WTC11 (cell line): ENCODE measurements at regions not wholly inside any gene's neighbourhood (a gene's known extent, or its start where the extent isn't known, plus 50 kb on each side); places are given as distances from the start of the nearest gene placed in this dataset.

ENCODE experiments used
- ATAC-seq: fragments of 200-7000 bp; cut with Tn5 transposase; 2 replicates; pipeline ENCODE4 v1.10.0; 2021; ENCODE audit warnings: mild to moderate bottlenecking, moderate library complexity
- CTCF ChIA-PET: fragments of 300-600 bp; sonication (Branson Sonifier 250); formaldehyde crosslinking; loops from one replicate; lab custom pipeline; 2021; ENCODE audit warnings: antibody characterized with exemption; lab: Charles Lee
- POLR2A ChIA-PET: fragments of 350-600 bp; sonication (Branson Sonifier 250); formaldehyde crosslinking; loops from one replicate; lab custom pipeline; 2021; ENCODE audit warnings: antibody characterized with exemption; lab: Charles Lee
- DNase-seq: peaks from one replicate; pipeline ENCODE4 v3.0.0; 2021; ENCODE audit warnings: low spot score
- H3K27ac Mint-ChIP-seq: 2 replicates; pipeline ENCODE4 v1.8.0; 2021; ENCODE audit warnings: mixed read lengths
- H3K27me3 Mint-ChIP-seq: 2 replicates; pipeline ENCODE4 v1.8.0; 2021; ENCODE audit warnings: low read depth, mild to moderate bottlenecking, moderate library complexity, mixed read lengths
- H3K36me3 Mint-ChIP-seq: 2 replicates; pipeline ENCODE4 v1.8.0; 2021; ENCODE audit warnings: mixed read lengths
- H3K4me1 Mint-ChIP-seq: 2 replicates; pipeline ENCODE4 v1.8.0; 2022; ENCODE audit warnings: mixed read lengths
- H3K4me3 Mint-ChIP-seq: 2 replicates; pipeline ENCODE4 v1.8.0; 2021; ENCODE audit warnings: mild to moderate bottlenecking, moderate library complexity, mixed read lengths
- H3K9me3 Mint-ChIP-seq: 2 replicates; pipeline ENCODE4 v1.8.0; 2021; ENCODE audit warnings: mixed read lengths
- ARID4B ChIP-seq: sonication (generic); formaldehyde crosslinking; IDR thresholded peaks from 2 replicates; pipeline ENCODE4 v1.8.0; 2023; ENCODE audit warnings: missing genetic modification reagents, mild to moderate bottlenecking, borderline replicate concordance
- ATF3 ChIP-seq: sonication (generic); formaldehyde crosslinking; conservative IDR thresholded peaks from 2 replicates; pipeline ENCODE4 v1.8.1; 2022; ENCODE audit warnings: mild to moderate bottlenecking, missing genetic modification reagents
- FOXK1 ChIP-seq: sonication (generic); formaldehyde crosslinking; IDR thresholded peaks from 2 replicates; pipeline ENCODE4 v1.8.0; 2022; ENCODE audit warnings: mild to moderate bottlenecking, moderate library complexity, missing genetic modification reagents
- GRHL2 ChIP-seq: fragments of 250-450 bp; sonication (Bioruptor Pico); IDR thresholded peaks from 2 replicates; pipeline ENCODE4 v1.8.0; 2022; ENCODE audit warnings: mild to moderate bottlenecking, moderate library complexity; ENCODE audit not compliant: insufficient replicate concordance, severe bottlenecking
- IRF2 ChIP-seq: sonication (generic); formaldehyde crosslinking; IDR thresholded peaks from 2 replicates; pipeline ENCODE4 v1.8.0; 2022; ENCODE audit warnings: low read depth, missing genetic modification reagents, borderline replicate concordance
- JUN ChIP-seq: sonication (generic); formaldehyde crosslinking; IDR thresholded peaks from 2 replicates; pipeline ENCODE4 v1.8.0; 2023; ENCODE audit warnings: mild to moderate bottlenecking, missing genetic modification reagents
- RORB ChIP-seq: fragments of 250-450 bp; sonication (Bioruptor Pico); IDR thresholded peaks from 2 replicates; pipeline ENCODE4 v1.9.0; 2021; ENCODE audit warnings: mild to moderate bottlenecking
- TEAD4 ChIP-seq: sonication (generic); formaldehyde crosslinking; IDR thresholded peaks from 2 replicates; pipeline ENCODE4 v1.8.0; 2022; ENCODE audit warnings: mild to moderate bottlenecking, missing genetic modification reagents
- ZNF396 ChIP-seq: fragments of 250-450 bp; sonication (Bioruptor Pico); IDR thresholded peaks from 2 replicates; pipeline ENCODE4 v1.8.0; 2021; ENCODE audit warnings: mild to moderate bottlenecking, moderate library complexity, borderline replicate concordance
- ZNF416 ChIP-seq: fragments of 250-450 bp; sonication (Bioruptor Pico); IDR thresholded peaks from 2 replicates; pipeline ENCODE4 v1.9.0; 2021; ENCODE audit warnings: mild to moderate bottlenecking, inconsistent platforms
- ZNF423 ChIP-seq: fragments of 250-450 bp; sonication (Bioruptor Pico); IDR thresholded peaks from 2 replicates; pipeline ENCODE4 v2.1.2; 2022; ENCODE audit warnings: mild to moderate bottlenecking, moderate library complexity
- ZSCAN18 ChIP-seq: fragments of 250-450 bp; sonication (Bioruptor Pico); IDR thresholded peaks from 2 replicates; pipeline ENCODE4 v2.1.2; 2022; ENCODE audit warnings: mild to moderate bottlenecking, moderate library complexity
- TF ChIP-seq, protein P1 (sequence below): sonication (generic); formaldehyde crosslinking; IDR thresholded peaks from 2 replicates; pipeline ENCODE4 v1.8.0; 2022; ENCODE audit warnings: mild to moderate bottlenecking, missing genetic modification reagents
- TF ChIP-seq, protein P2 (sequence below): sonication (generic); formaldehyde crosslinking; IDR thresholded peaks from 2 replicates; pipeline ENCODE4 v1.8.1; 2023; ENCODE audit warnings: mild to moderate bottlenecking, missing genetic modification reagents, moderate library complexity
- TF ChIP-seq, protein P3 (sequence below): fragments of 250-450 bp; sonication (Bioruptor Pico); IDR thresholded peaks from 2 replicates; pipeline ENCODE4 v1.9.0; 2021; ENCODE audit warnings: mild to moderate bottlenecking
- TF ChIP-seq, protein P4 (sequence below): sonication (generic); formaldehyde crosslinking; IDR thresholded peaks from 2 replicates; pipeline ENCODE4 v1.8.0; 2022; ENCODE audit warnings: missing genetic modification reagents

DNA sequence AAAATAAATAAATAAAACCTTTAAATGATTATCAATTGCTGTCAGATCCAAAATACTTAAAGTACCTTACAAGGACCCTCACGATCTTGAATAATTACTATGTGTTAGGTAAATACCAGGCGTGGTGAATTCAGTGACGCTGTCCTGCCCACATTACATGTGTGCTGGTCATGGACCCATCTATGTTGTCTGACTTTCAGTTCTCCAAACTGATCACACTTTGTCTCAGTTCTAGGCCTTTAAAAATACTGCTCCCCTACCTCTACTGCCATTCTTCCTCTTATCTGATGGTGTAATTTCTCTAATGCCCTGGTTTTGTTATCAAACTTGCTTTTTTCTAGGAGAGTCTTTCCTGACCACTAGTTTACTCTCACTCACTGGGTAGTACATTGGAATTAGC, 520.7 kb downstream of the TRHDE start (continued):
- TF ChIP-seq ARID4B: no peak
- TF ChIP-seq, protein P1, sequence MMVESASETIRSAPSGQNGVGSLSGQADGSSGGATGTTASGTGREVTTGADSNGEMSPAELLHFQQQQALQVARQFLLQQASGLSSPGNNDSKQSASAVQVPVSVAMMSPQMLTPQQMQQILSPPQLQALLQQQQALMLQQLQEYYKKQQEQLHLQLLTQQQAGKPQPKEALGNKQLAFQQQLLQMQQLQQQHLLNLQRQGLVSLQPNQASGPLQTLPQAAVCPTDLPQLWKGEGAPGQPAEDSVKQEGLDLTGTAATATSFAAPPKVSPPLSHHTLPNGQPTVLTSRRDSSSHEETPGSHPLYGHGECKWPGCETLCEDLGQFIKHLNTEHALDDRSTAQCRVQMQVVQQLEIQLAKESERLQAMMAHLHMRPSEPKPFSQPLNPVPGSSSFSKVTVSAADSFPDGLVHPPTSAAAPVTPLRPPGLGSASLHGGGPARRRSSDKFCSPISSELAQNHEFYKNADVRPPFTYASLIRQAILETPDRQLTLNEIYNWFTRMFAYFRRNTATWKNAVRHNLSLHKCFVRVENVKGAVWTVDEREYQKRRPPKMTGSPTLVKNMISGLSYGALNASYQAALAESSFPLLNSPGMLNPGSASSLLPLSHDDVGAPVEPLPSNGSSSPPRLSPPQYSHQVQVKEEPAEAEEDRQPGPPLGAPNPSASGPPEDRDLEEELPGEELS (CRISPR knock-in tag): no peak
- no peak for TF ChIP-seq ZNF416 (CRISPR knock-in tag)
- TF ChIP-seq IRF2 (CRISPR knock-in tag): no peak
- TF ChIP-seq TEAD4 (CRISPR knock-in tag): no peak
- TF ChIP-seq, protein P2, sequence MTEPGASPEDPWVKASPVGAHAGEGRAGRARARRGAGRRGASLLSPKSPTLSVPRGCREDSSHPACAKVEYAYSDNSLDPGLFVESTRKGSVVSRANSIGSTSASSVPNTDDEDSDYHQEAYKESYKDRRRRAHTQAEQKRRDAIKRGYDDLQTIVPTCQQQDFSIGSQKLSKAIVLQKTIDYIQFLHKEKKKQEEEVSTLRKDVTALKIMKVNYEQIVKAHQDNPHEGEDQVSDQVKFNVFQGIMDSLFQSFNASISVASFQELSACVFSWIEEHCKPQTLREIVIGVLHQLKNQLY (CRISPR knock-in tag): no peak
- no peak for TF ChIP-seq ZSCAN18 (CRISPR knock-in tag)
- TF ChIP-seq, protein P3, sequence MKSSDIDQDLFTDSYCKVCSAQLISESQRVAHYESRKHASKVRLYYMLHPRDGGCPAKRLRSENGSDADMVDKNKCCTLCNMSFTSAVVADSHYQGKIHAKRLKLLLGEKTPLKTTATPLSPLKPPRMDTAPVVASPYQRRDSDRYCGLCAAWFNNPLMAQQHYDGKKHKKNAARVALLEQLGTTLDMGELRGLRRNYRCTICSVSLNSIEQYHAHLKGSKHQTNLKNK (CRISPR knock-in tag): no peak
- TF ChIP-seq, protein P4, sequence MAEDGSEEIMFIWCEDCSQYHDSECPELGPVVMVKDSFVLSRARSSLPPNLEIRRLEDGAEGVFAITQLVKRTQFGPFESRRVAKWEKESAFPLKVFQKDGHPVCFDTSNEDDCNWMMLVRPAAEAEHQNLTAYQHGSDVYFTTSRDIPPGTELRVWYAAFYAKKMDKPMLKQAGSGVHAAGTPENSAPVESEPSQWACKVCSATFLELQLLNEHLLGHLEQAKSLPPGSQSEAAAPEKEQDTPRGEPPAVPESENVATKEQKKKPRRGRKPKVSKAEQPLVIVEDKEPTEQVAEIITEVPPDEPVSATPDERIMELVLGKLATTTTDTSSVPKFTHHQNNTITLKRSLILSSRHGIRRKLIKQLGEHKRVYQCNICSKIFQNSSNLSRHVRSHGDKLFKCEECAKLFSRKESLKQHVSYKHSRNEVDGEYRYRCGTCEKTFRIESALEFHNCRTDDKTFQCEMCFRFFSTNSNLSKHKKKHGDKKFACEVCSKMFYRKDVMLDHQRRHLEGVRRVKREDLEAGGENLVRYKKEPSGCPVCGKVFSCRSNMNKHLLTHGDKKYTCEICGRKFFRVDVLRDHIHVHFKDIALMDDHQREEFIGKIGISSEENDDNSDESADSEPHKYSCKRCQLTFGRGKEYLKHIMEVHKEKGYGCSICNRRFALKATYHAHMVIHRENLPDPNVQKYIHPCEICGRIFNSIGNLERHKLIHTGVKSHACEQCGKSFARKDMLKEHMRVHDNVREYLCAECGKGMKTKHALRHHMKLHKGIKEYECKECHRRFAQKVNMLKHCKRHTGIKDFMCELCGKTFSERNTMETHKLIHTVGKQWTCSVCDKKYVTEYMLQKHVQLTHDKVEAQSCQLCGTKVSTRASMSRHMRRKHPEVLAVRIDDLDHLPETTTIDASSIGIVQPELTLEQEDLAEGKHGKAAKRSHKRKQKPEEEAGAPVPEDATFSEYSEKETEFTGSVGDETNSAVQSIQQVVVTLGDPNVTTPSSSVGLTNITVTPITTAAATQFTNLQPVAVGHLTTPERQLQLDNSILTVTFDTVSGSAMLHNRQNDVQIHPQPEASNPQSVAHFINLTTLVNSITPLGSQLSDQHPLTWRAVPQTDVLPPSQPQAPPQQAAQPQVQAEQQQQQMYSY: no peak
- TF ChIP-seq ZNF423 (CRISPR knock-in tag): no peak
- TF ChIP-seq RORB (CRISPR knock-in tag): no peak
- no peak for TF ChIP-seq GRHL2

GRCh38 chr12:72793796-72794195, 521.6 kb downstream of the TRHDE start:
- no peak overlapping the region for H3K27ac Mint-ChIP-seq
- no peak for ATAC-seq
- TF ChIP-seq JUN: no peak
- TF ChIP-seq, protein P2 (CRISPR knock-in tag): no peak
- TF ChIP-seq, protein P1 (CRISPR knock-in tag): no peak
- no peak for TF ChIP-seq FOXK1 (CRISPR knock-in tag)
- no peak for TF ChIP-seq ATF3 (CRISPR knock-in tag)
- no peak for TF ChIP-seq ZNF396
- no peak for TF ChIP-seq IRF2 (CRISPR knock-in tag)
- H3K4me1 Mint-ChIP-seq: no peaks in the 10 kb centered on the region
- POLR2A ChIA-PET: no interaction called here
- no peak overlapping the region for H3K4me3 Mint-ChIP-seq
- no peaks in the 10 kb centered on the region for H3K27me3 Mint-ChIP-seq
- H3K36me3 Mint-ChIP-seq: peaks cover 16% of the 10 kb centered on the region
- no peak for DNase-seq
- peaks cover 36% of the 10 kb centered on the region for H3K9me3 Mint-ChIP-seq
- CTCF ChIA-PET: no interaction called here
